Peyer's patch (tissue), 4 donors: ENCODE measurements at regions not wholly inside any gene's neighbourhood (a gene's known extent, or its start where the extent isn't known, plus 50 kb on each side); places are given as distances from the start of the nearest gene placed in this dataset.

ENCODE experiments used
- DNase-seq, 3 donors: peaks; one replicate each; pipeline ENCODE4 v3.0.0-alpha.2; 2017 to 2019
- H3K27ac ChIP-seq, 4 donors: fragments of 200-600 bp; sonication (generic); one replicate each; pipeline ENCODE4 v1.5.1; 2016 to 2019
- H3K27me3 ChIP-seq, 2 donors: fragments of 200-600 bp; sonication (generic); one replicate each; pipeline ENCODE4 v1.5.1; 2019
- H3K36me3 ChIP-seq, 3 donors: fragments of 200-600 bp; sonication (generic); one replicate each; pipeline ENCODE4 v1.5.1; 2016 to 2019
- H3K4me1 ChIP-seq, 4 donors: fragments of 200-600 bp; sonication (generic); one replicate each; pipeline ENCODE4 v1.5.1; 2016 to 2019
- H3K4me3 ChIP-seq, 4 donors: fragments of 200-600 bp; sonication (generic); 1 replicate in 3 of 4; 2 replicates in 1 of 4; pipeline ENCODE4 v1.5.1; 2016 to 2019; ENCODE audit warnings: mild to moderate bottlenecking in 1 of 4
- H3K9me3 ChIP-seq, 4 donors: fragments of 200-600 bp; sonication (generic); one replicate each; pipeline ENCODE4 v1.5.1; 2016 to 2019; ENCODE audit warnings: mild to moderate bottlenecking in 1 of 4
- CTCF ChIP-seq, 6 experiments: fragments of 450-650 bp in 4 of 6; fragments of 200-600 bp in 2 of 6; sonication (generic) in 1 of 6; IDR thresholded peaks; one replicate each; pipeline ENCODE4 v1.5.1; 2017 to 2019; ENCODE audit warnings: antibody characterized with exemption in 6 of 6, mild to moderate bottlenecking in 3 of 6, moderate library complexity in 1 of 6
- POLR2A ChIP-seq, 2 donors: fragments of 450-650 bp; IDR thresholded peaks; one replicate each; pipeline ENCODE4 v1.5.1; 2017; ENCODE audit warnings: antibody characterized with exemption in 2 of 2, mild to moderate bottlenecking in 2 of 2, moderate library complexity in 2 of 2

GRCh38 chr21:37987668-37988067 is 71.4 kb upstream of the KCNJ6 start:
- Histone ChIP-seq H3K36me3 (no peaks in the 10 kb centered on the region), H3K9me3 (no peaks in the 10 kb centered on the region), H3K4me1 (no peaks in the 10 kb centered on the region), H3K4me3 (no peak overlapping the region), H3K27me3 (no peaks in the 10 kb centered on the region), H3K27ac (no peak overlapping the region)
- no peak for DNase-seq
- TF ChIP-seq POLR2A (IDR thresholded peaks at IDR 0.05) (no peak), CTCF (IDR thresholded peaks at IDR 0.05) (no peak)

GRCh38 chr21:37993071-37993470 is 76.8 kb upstream of the KCNJ6 start:
- Histone ChIP-seq H3K27ac (no peak overlapping the region), H3K27me3 (no peaks in the 10 kb centered on the region), H3K9me3 (no peaks in the 10 kb centered on the region), H3K4me3 (no peak overlapping the region), H3K4me1 (no peaks in the 10 kb centered on the region), H3K36me3 (no peaks in the 10 kb centered on the region)
- no peak for DNase-seq
- TF ChIP-seq POLR2A (IDR thresholded peaks at IDR 0.05), result no peak
- no peak for TF ChIP-seq CTCF (IDR thresholded peaks at IDR 0.05)

- Histone ChIP-seq H3K4me1 (no peaks in the 10 kb centered on the region), H3K27me3 (no peaks in the 10 kb centered on the region), H3K27ac (no peak overlapping the region), H3K9me3 (no peaks in the 10 kb centered on the region), H3K4me3 (no peak overlapping the region), H3K36me3 (no peaks in the 10 kb centered on the region)
- DNase-seq, result no peak
- no peak for TF ChIP-seq POLR2A (IDR thresholded peaks at IDR 0.05)
Observed at GRCh38 chr21:37994211-37994610, 78.0 kb upstream of the KCNJ6 start.

GRCh38 chr21:38012672-38013071 is 96.4 kb upstream of the KCNJ6 start:
- no peak for DNase-seq
- no peaks in the 10 kb centered on the region for H3K36me3 ChIP-seq

GRCh38 chr21:38013741-38014140 is 97.5 kb upstream of the KCNJ6 start:
- Histone ChIP-seq H3K4me1 (no peaks in the 10 kb centered on the region), H3K27ac (no peak overlapping the region), H3K36me3 (no peaks in the 10 kb centered on the region), H3K4me3 (no peak overlapping the region), H3K9me3 (no peaks in the 10 kb centered on the region), H3K27me3 (no peaks in the 10 kb centered on the region)
- no peak for DNase-seq
- TF ChIP-seq CTCF (IDR thresholded peaks at IDR 0.05) (no peak), POLR2A (IDR thresholded peaks at IDR 0.05) (no peak)

More at GRCh38 chr21:38012672-38013071, 96.4 kb upstream of the KCNJ6 start:
- Histone ChIP-seq H3K4me3 (no peak overlapping the region), H3K9me3 (no peaks in the 10 kb centered on the region), H3K4me1 (no peaks in the 10 kb centered on the region), H3K27ac (no peak overlapping the region), H3K27me3 (no peaks in the 10 kb centered on the region)
- no peak for TF ChIP-seq POLR2A (IDR thresholded peaks at IDR 0.05)
- TF ChIP-seq CTCF (IDR thresholded peaks at IDR 0.05), result no peak

GRCh38 chr21:38014298-38014697 is 98.0 kb upstream of the KCNJ6 start:
- no peaks in the 10 kb centered on the region for H3K27me3 ChIP-seq
- DNase-seq, result no peak
- no peak overlapping the region for H3K27ac ChIP-seq
- no peaks in the 10 kb centered on the region for H3K36me3 ChIP-seq
- no peak overlapping the region for H3K4me3 ChIP-seq
- TF ChIP-seq CTCF (IDR thresholded peaks at IDR 0.05) (no peak), POLR2A (IDR thresholded peaks at IDR 0.05) (no peak)
- no peaks in the 10 kb centered on the region for H3K4me1 ChIP-seq
- H3K9me3 ChIP-seq, result no peaks in the 10 kb centered on the region
